ENCODE measurements at regions not wholly inside any gene's neighbourhood (a gene's known extent, or its start where the extent isn't known, plus 50 kb on each side); places are given as distances from the start of the nearest gene placed in this dataset.

DNA sequence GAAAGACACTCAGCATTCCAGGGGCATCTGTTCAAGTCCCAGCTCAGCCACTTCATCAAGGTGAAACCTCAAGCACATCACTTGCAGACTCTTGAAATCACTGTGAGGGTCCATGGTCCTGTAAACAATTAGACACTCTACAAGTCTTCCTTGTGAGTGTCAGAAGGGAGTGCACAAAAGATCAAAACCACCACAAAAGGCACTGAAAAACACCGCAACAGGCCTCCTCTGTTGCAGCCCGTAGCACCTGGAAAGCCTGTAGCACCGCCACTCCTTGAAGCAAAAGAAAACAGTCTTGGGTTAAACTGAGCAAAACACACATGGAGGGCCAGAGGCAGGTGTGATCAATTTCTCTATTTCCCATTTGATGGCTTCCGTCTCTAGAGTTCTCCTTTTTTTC, 63.8 kb upstream of the SNRK start:
- no peak for DNase-seq (ENCODE audit: low read depth, low spot score)
- H3K4me3 ChIP-seq (ENCODE audit: low read depth, low read length): no peak overlapping the region
- CTCF ChIA-PET: interaction anchor here (1.4 to 4.7 kb wide), 3 partner anchors 54 to 302 kb away, joined by 3 to 34 read pairs (median 3); no protein-coding TSS in a partner anchor
- TF ChIP-seq, protein P1, sequence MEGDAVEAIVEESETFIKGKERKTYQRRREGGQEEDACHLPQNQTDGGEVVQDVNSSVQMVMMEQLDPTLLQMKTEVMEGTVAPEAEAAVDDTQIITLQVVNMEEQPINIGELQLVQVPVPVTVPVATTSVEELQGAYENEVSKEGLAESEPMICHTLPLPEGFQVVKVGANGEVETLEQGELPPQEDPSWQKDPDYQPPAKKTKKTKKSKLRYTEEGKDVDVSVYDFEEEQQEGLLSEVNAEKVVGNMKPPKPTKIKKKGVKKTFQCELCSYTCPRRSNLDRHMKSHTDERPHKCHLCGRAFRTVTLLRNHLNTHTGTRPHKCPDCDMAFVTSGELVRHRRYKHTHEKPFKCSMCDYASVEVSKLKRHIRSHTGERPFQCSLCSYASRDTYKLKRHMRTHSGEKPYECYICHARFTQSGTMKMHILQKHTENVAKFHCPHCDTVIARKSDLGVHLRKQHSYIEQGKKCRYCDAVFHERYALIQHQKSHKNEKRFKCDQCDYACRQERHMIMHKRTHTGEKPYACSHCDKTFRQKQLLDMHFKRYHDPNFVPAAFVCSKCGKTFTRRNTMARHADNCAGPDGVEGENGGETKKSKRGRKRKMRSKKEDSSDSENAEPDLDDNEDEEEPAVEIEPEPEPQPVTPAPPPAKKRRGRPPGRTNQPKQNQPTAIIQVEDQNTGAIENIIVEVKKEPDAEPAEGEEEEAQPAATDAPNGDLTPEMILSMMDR (IDR thresholded peaks at IDR 0.05; ENCODE audit: insufficient read depth, low read length, missing control alignments): no peak
- POLR2A ChIA-PET: no interaction called here

GRCh38 chr3:43221076-43221475, 65.3 kb upstream of the SNRK start:
- no peak overlapping the region for H3K4me3 ChIP-seq (ENCODE audit: low read depth, low read length)
- CTCF ChIA-PET: interaction anchor here (2.0 to 4.7 kb wide), 2 partner anchors 59 to 282 kb away, joined by 6 to 34 read pairs; no protein-coding TSS in a partner anchor
- POLR2A ChIA-PET: no interaction called here
- TF ChIP-seq, protein P1 (IDR thresholded peaks at IDR 0.05; ENCODE audit: insufficient read depth, low read length, missing control alignments): no peak
- no peak for DNase-seq (ENCODE audit: low read depth, low spot score)

GRCh38 chr3:43219616-43220015, 66.7 kb upstream of the SNRK start:
- CTCF ChIA-PET: interaction anchor here (1.9 kb wide), 1 partner anchor 12 kb away, joined by 5 read pairs; no protein-coding TSS in a partner anchor
- H3K4me3 ChIP-seq (ENCODE audit: low read depth, low read length): no peak overlapping the region
- DNase-seq (ENCODE audit: low read depth, low spot score): no peak
- POLR2A ChIA-PET: no interaction called here
- TF ChIP-seq, protein P1 (IDR thresholded peaks at IDR 0.05; ENCODE audit: insufficient read depth, low read length, missing control alignments): no peak

- no peak for DNase-seq (ENCODE audit: low read depth, low spot score)
- CTCF ChIA-PET: interaction anchor here (1.9 kb wide), 1 partner anchor 12 kb away, joined by 5 read pairs; no protein-coding TSS in a partner anchor
- no peak overlapping the region for H3K4me3 ChIP-seq (ENCODE audit: low read depth, low read length)
- TF ChIP-seq, protein P1 (IDR thresholded peaks at IDR 0.05; ENCODE audit: insufficient read depth, low read length, missing control alignments): no peak
- POLR2A ChIA-PET: no interaction called here
These were observed 67.4 kb upstream of the SNRK start for GRCh38 chr3:43218921-43219320.

- no peak overlapping the region for H3K4me3 ChIP-seq (ENCODE audit: low read depth, low read length)
- ChIA-PET POLR2A (interaction anchor here (0.7 kb wide), 1 partner anchor 20 kb away, joined by 3 read pairs; no protein-coding TSS in a partner anchor), CTCF (interaction anchor here (1.0 kb wide), 2 partner anchors 14 to 40 kb away, joined by 3 read pairs; no protein-coding TSS in a partner anchor)
- no peak for DNase-seq (ENCODE audit: low read depth, low spot score)
- TF ChIP-seq, protein P1 (IDR thresholded peaks at IDR 0.05; ENCODE audit: insufficient read depth, low read length, missing control alignments): no peak
These were observed 68.2 kb upstream of the SNRK start for GRCh38 chr3:43218156-43218555.

GRCh38 chr3:43217633-43218032, 68.7 kb upstream of the SNRK start:
- TF ChIP-seq, protein P1 (IDR thresholded peaks at IDR 0.05; ENCODE audit: insufficient read depth, low read length, missing control alignments): no peak
- ChIA-PET POLR2A (interaction anchor here (0.7 kb wide), 1 partner anchor 19 kb away, joined by 3 read pairs; no protein-coding TSS in a partner anchor), CTCF (interaction anchor here (1.0 kb wide), 2 partner anchors 13 to 39 kb away, joined by 3 read pairs; no protein-coding TSS in a partner anchor)
- H3K4me3 ChIP-seq (ENCODE audit: low read depth, low read length): no peak overlapping the region
- no peak for DNase-seq (ENCODE audit: low read depth, low spot score)

Data from AG04449 (cell line).